ENCODE measurements at regions not wholly inside any gene's neighbourhood (a gene's known extent, or its start where the extent isn't known, plus 50 kb on each side); places are given as distances from the start of the nearest gene placed in this dataset.

DNA sequence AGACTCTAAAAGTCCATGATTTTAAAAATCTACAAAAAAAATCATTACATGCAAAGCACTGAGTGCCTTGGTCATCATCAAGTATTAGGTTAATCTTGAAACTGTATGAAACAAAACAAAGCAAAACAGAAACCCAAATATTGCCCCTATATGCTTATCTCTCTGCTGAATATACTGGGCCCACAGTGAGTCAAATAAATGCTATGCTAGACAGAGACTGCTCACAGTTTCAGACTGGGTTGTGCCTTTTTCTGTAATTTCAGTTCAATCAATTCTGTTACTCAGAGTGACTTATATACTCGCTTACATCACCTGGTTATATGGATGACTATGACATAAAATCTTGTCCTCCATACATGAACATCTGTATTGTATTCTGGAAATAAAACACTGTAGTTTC is 257.1 kb upstream of the ACTRT1 start:
- Histone ChIP-seq H3K27ac (ENCODE audit: insufficient read length, low read depth, low read length) (no peak overlapping the region), H3K79me2 (ENCODE audit: insufficient read depth, low read length) (no peaks in the 10 kb centered on the region), H3K9ac (ENCODE audit: extremely low read depth, insufficient read length, low read length) (no peak overlapping the region), H3K14ac (ENCODE audit: insufficient read depth, low read length) (no peak overlapping the region), H2BK12ac (ENCODE audit: insufficient read length, low read depth, low read length) (no peak overlapping the region), H4K8ac (replicated peaks; ENCODE audit: insufficient read length, low read depth, low read length) (no peak overlapping the region), H3K56ac (ENCODE audit: insufficient read length, low read depth, low read length) (no peak overlapping the region), H3K23me2 (ENCODE audit: insufficient read length, low read depth, low read length, poor library complexity, severe bottlenecking) (no peaks in the 10 kb centered on the region), H3K9me3 (ENCODE audit: control insufficient read depth, low read depth, low read length) (peaks cover 16% of the 10 kb centered on the region), H2BK5ac (ENCODE audit: insufficient read length, low read length) (no peak overlapping the region), H2AFZ (ENCODE audit: low read length) (no peak overlapping the region), H3K79me1 (ENCODE audit: insufficient read depth, low read depth, low read length, poor library complexity, severe bottlenecking) (no peaks in the 10 kb centered on the region), H4K5ac (ENCODE audit: insufficient read length, low read depth, low read length) (no peak overlapping the region), H3T11ph (ENCODE audit: low read length) (no peak overlapping the region), H3K27me3 (ENCODE audit: insufficient read depth, low read length) (no peaks in the 10 kb centered on the region), H3K4ac (ENCODE audit: low read depth, low read length) (no peak overlapping the region), H2BK120ac (ENCODE audit: low read depth, low read length, poor library complexity, severe bottlenecking) (no peak overlapping the region), H2BK20ac (ENCODE audit: low read depth, low read length, poor library complexity, severe bottlenecking) (no peak overlapping the region), H3K4me2 (ENCODE audit: insufficient read depth, insufficient read length, low read length) (no peak overlapping the region), H2BK15ac (ENCODE audit: low read depth, low read length) (no peak overlapping the region), H4K91ac (ENCODE audit: insufficient read length, low read depth, low read length) (no peak overlapping the region), H4K20me1 (ENCODE audit: control insufficient read depth, insufficient read depth, insufficient read length) (no peaks in the 10 kb centered on the region), H3K18ac (ENCODE audit: insufficient read length, low read depth, low read length) (no peak overlapping the region), H2AK5ac (ENCODE audit: insufficient read length, low read length) (no peak overlapping the region), H3K23ac (ENCODE audit: insufficient read length, low read depth, low read length) (no peak overlapping the region), H3K4me1 (ENCODE audit: insufficient read depth, low read length) (no peaks in the 10 kb centered on the region)
- WGBS (ENCODE audit: extremely low coverage, insufficient read length, low lambda C conversion rate) = no CpG with 5 or more reads among the region's 1 CpG
- TF ChIP-seq, protein P1, sequence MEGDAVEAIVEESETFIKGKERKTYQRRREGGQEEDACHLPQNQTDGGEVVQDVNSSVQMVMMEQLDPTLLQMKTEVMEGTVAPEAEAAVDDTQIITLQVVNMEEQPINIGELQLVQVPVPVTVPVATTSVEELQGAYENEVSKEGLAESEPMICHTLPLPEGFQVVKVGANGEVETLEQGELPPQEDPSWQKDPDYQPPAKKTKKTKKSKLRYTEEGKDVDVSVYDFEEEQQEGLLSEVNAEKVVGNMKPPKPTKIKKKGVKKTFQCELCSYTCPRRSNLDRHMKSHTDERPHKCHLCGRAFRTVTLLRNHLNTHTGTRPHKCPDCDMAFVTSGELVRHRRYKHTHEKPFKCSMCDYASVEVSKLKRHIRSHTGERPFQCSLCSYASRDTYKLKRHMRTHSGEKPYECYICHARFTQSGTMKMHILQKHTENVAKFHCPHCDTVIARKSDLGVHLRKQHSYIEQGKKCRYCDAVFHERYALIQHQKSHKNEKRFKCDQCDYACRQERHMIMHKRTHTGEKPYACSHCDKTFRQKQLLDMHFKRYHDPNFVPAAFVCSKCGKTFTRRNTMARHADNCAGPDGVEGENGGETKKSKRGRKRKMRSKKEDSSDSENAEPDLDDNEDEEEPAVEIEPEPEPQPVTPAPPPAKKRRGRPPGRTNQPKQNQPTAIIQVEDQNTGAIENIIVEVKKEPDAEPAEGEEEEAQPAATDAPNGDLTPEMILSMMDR (conservative IDR thresholded peaks at IDR 0.05) = no peak
- H3K4me3 Mint-ChIP-seq = no peak overlapping the region
- H3K27me3 Mint-ChIP-seq (ENCODE audit: low read depth) = no peaks in the 10 kb centered on the region
- no peak overlapping the region for H3K27ac Mint-ChIP-seq
- peaks cover 14 to 18% (median 14%) of the 10 kb centered on the region in 3 experiments for H3K36me3 Mint-ChIP-seq (ENCODE audit: insufficient read depth in 1 of 3, low read depth in 3 of 3)
- peaks cover 32 to 60% of the 10 kb centered on the region in 2 experiments for H3K9me3 Mint-ChIP-seq
- no peaks in the 10 kb centered on the region for H3K4me1 Mint-ChIP-seq
- DNase-seq = no peak

Measured in H9 (cell line).